ENCODE measurements at regions not wholly inside any gene's neighbourhood (a gene's known extent, or its start where the extent isn't known, plus 50 kb on each side); places are given as distances from the start of the nearest gene placed in this dataset.

- TF ChIP-seq, protein P1, sequence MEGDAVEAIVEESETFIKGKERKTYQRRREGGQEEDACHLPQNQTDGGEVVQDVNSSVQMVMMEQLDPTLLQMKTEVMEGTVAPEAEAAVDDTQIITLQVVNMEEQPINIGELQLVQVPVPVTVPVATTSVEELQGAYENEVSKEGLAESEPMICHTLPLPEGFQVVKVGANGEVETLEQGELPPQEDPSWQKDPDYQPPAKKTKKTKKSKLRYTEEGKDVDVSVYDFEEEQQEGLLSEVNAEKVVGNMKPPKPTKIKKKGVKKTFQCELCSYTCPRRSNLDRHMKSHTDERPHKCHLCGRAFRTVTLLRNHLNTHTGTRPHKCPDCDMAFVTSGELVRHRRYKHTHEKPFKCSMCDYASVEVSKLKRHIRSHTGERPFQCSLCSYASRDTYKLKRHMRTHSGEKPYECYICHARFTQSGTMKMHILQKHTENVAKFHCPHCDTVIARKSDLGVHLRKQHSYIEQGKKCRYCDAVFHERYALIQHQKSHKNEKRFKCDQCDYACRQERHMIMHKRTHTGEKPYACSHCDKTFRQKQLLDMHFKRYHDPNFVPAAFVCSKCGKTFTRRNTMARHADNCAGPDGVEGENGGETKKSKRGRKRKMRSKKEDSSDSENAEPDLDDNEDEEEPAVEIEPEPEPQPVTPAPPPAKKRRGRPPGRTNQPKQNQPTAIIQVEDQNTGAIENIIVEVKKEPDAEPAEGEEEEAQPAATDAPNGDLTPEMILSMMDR (IDR thresholded peaks at IDR 0.05; ENCODE audit: insufficient read depth, low read length), result no peak
- TF ChIP-seq GABPA (IDR thresholded peaks at IDR 0.05; ENCODE audit: low read depth), result no peak
These were observed 209.4 kb upstream of the ATP6AP2 start for GRCh38 chrX:40371376-40371775.
